ENCODE measurements at regions not wholly inside any gene's neighbourhood (a gene's known extent, or its start where the extent isn't known, plus 50 kb on each side); places are given as distances from the start of the nearest gene placed in this dataset.
A peak's percentile ranks its signal among the peaks of the same experiment; 100 is the strongest.

GRCh38 chr13:26819046-26819445 lies 58.5 kb upstream of the GPR12 start:
- no peak overlapping the region for H3K4me3 ChIP-seq
- WGBS, 2 donors, result 83 to 91% methylated on average over 3 of the region's 3 CpGs
- no peak overlapping the region for H3K27ac ChIP-seq (ENCODE audit: low read depth in 1 of 2, low read length in 1 of 2)
- H3K9me3 ChIP-seq (ENCODE audit: control insufficient read depth in 4 of 4, insufficient read depth in 3 of 4, low read length in 3 of 4), result no peaks in the 10 kb centered on the region
- TF ChIP-seq CTCF (IDR thresholded peaks at IDR 0.05; ENCODE audit: control extremely low read depth, extremely low read depth), result no peak
- no peaks in the 10 kb centered on the region for H3K36me3 ChIP-seq (ENCODE audit: control insufficient read depth in 4 of 4, insufficient read depth in 4 of 4, low read length in 4 of 4)
- no peak overlapping the region for H3K9ac ChIP-seq (ENCODE audit: insufficient read depth in 1 of 2, low read length in 2 of 2)
- no peaks in the 10 kb centered on the region for H3K27me3 ChIP-seq (ENCODE audit: control insufficient read depth in 3 of 3, insufficient read depth in 3 of 3, low read length in 2 of 3)
- H3K4me1 ChIP-seq (ENCODE audit: control insufficient read depth in 5 of 5, insufficient read depth in 5 of 5, low read length in 5 of 5), result no peaks in the 10 kb centered on the region
- DNase-seq, result peak in 1 of 3 donors; percentile 3
- no peak for ATAC-seq (ENCODE audit: insufficient read depth, low FRiP score)

- no peak overlapping the region for H3K9ac ChIP-seq (ENCODE audit: insufficient read depth in 1 of 2, low read length in 2 of 2)
- H3K4me1 ChIP-seq (ENCODE audit: control insufficient read depth in 5 of 5, insufficient read depth in 5 of 5, low read length in 5 of 5), result peaks cover 0 to 1% (median 0%) of the 10 kb centered on the region in 5 donors
- no peaks in the 10 kb centered on the region for H3K9me3 ChIP-seq (ENCODE audit: control insufficient read depth in 4 of 4, insufficient read depth in 3 of 4, low read length in 3 of 4)
- H3K36me3 ChIP-seq (ENCODE audit: control insufficient read depth in 4 of 4, insufficient read depth in 4 of 4, low read length in 4 of 4), result no peaks in the 10 kb centered on the region
- no peaks in the 10 kb centered on the region for H3K27me3 ChIP-seq (ENCODE audit: control insufficient read depth in 3 of 3, insufficient read depth in 3 of 3, low read length in 2 of 3)
- WGBS, 2 donors, result 69 to 80% methylated on average over 8 of the region's 8 CpGs
- no peak for ATAC-seq (ENCODE audit: insufficient read depth, low FRiP score)
- peak in 2 of 3 donors; percentile 6 to 11 for DNase-seq
- no peak for TF ChIP-seq CTCF (IDR thresholded peaks at IDR 0.05; ENCODE audit: control extremely low read depth, extremely low read depth)
- no peak overlapping the region for H3K27ac ChIP-seq (ENCODE audit: low read depth in 1 of 2, low read length in 1 of 2)
- H3K4me3 ChIP-seq, result no peak overlapping the region
Observed at GRCh38 chr13:26816881-26817280, 56.3 kb upstream of the GPR12 start.

- H3K9me3 ChIP-seq (ENCODE audit: control insufficient read depth in 4 of 4, insufficient read depth in 3 of 4, low read length in 3 of 4), result no peaks in the 10 kb centered on the region
- WGBS, 2 donors, result 77 to 83% methylated on average over 6 of the region's 6 CpGs
- no peak overlapping the region for H3K27ac ChIP-seq (ENCODE audit: low read depth in 1 of 2, low read length in 1 of 2)
- no peak overlapping the region for H3K4me3 ChIP-seq
- peaks cover 0 to 1% (median 0%) of the 10 kb centered on the region in 5 donors for H3K4me1 ChIP-seq (ENCODE audit: control insufficient read depth in 5 of 5, insufficient read depth in 5 of 5, low read length in 5 of 5)
- H3K36me3 ChIP-seq (ENCODE audit: control insufficient read depth in 4 of 4, insufficient read depth in 4 of 4, low read length in 4 of 4), result no peaks in the 10 kb centered on the region
- H3K27me3 ChIP-seq (ENCODE audit: control insufficient read depth in 3 of 3, insufficient read depth in 3 of 3, low read length in 2 of 3), result peaks cover 0 to 12% (median 6%) of the 10 kb centered on the region in 3 donors
- DNase-seq, result no peak
- no peak for ATAC-seq (ENCODE audit: insufficient read depth, low FRiP score)
- no peak for TF ChIP-seq CTCF (IDR thresholded peaks at IDR 0.05; ENCODE audit: control extremely low read depth, extremely low read depth)
- no peak overlapping the region for H3K9ac ChIP-seq (ENCODE audit: insufficient read depth in 1 of 2, low read length in 2 of 2)
Observed at GRCh38 chr13:26813980-26814348, 53.4 kb upstream of the GPR12 start.

GRCh38 chr13:26813321-26813979 lies 52.9 kb upstream of the GPR12 start:
- peaks cover 0 to 17% (median 8%) of the 10 kb centered on the region in 3 donors for H3K27me3 ChIP-seq (ENCODE audit: control insufficient read depth in 3 of 3, insufficient read depth in 3 of 3, low read length in 2 of 3)
- no peaks in the 10 kb centered on the region for H3K9me3 ChIP-seq (ENCODE audit: control insufficient read depth in 4 of 4, insufficient read depth in 3 of 4, low read length in 3 of 4)
- H3K4me1 ChIP-seq (ENCODE audit: control insufficient read depth in 5 of 5, insufficient read depth in 5 of 5, low read length in 5 of 5), result peaks cover 0 to 1% (median 0%) of the 10 kb centered on the region in 5 donors
- no peak for ATAC-seq (ENCODE audit: insufficient read depth, low FRiP score)
- no peak overlapping the region for H3K27ac ChIP-seq (ENCODE audit: low read depth in 1 of 2, low read length in 1 of 2)
- H3K4me3 ChIP-seq, result no peak overlapping the region
- 54 to 59% methylated on average over 10 of the region's 10 CpGs for WGBS, 2 donors
- no peaks in the 10 kb centered on the region for H3K36me3 ChIP-seq (ENCODE audit: control insufficient read depth in 4 of 4, insufficient read depth in 4 of 4, low read length in 4 of 4)
- H3K9ac ChIP-seq (ENCODE audit: insufficient read depth in 1 of 2, low read length in 2 of 2), result no peak overlapping the region
- DNase-seq, result peak in 1 of 3 donors; percentile 15
- no peak for TF ChIP-seq CTCF (IDR thresholded peaks at IDR 0.05; ENCODE audit: control extremely low read depth, extremely low read depth)

Measured in lung (tissue), 11 donors.